SK-N-SH (cell line): ENCODE measurements at regions not wholly inside any gene's neighbourhood (a gene's known extent, or its start where the extent isn't known, plus 50 kb on each side); places are given as distances from the start of the nearest gene placed in this dataset.

Experiments
- CTCF ChIA-PET: fragments of 300-600, 350-600 bp; formaldehyde crosslinking; extraction: SDS; loops from one replicate; lab custom pipeline; 2021; lab: Yijun Ruan, JAX
- POLR2A ChIA-PET: fragments of 350-600 bp; sonication (Branson Sonifier 250); formaldehyde crosslinking; extraction: SDS; loops from one replicate; lab custom pipeline; 2020; ENCODE audit warnings: antibody characterized with exemption, inconsistent platforms; lab: Yijun Ruan, JAX
- DNase-seq: peaks from one replicate; pipeline ENCODE4 v3.0.0; 2012
- H2AFZ ChIP-seq: fragments of 200-600 bp; sonication (generic); 2 replicates; pipeline ENCODE4 v1.8.1; 2016; ENCODE audit warnings: antibody characterized with exemption, mild to moderate bottlenecking, low read depth
- H3F3A ChIP-seq: fragments of 200-600 bp; sonication (generic); replicated peaks from 2 replicates; pipeline ENCODE3; 2016; ENCODE audit warnings: antibody characterized with exemption, mild to moderate bottlenecking; ENCODE audit not compliant: insufficient read depth
- H3K27ac ChIP-seq, 2 experiments: fragments of 200-500 bp in 1 of 2; fragments of 200-600 bp in 1 of 2; sonication (Bioruptor generic) in 1 of 2; sonication (generic), shearing (Covaris generic) in 1 of 2; 2 replicates each; pipeline versions ENCODE4 v1.5.1 to v1.6.1; 2014 to 2016; ENCODE audit warnings: low read depth in 2 of 2, inconsistent platforms in 1 of 2, low read length in 1 of 2, mild to moderate bottlenecking in 1 of 2, mixed read lengths in 1 of 2
- H3K27me3 ChIP-seq: fragments of 200-600 bp; sonication (generic), shearing (Covaris generic); 2 replicates; pipeline ENCODE4 v1.6.1; 2016; ENCODE audit warnings: mixed run types; ENCODE audit not compliant: insufficient read depth
- H3K36me3 ChIP-seq, 2 experiments: fragments of 200-500 bp in 1 of 2; fragments of 200-600 bp in 1 of 2; sonication (Bioruptor generic) in 1 of 2; sonication (generic) in 1 of 2; replicated peaks in 1 of 2; 2 replicates each; pipeline versions ENCODE3 to v1.5.1; 2014 to 2016; ENCODE audit warnings: low read length in 1 of 2, mild to moderate bottlenecking in 1 of 2; ENCODE audit not compliant: insufficient read depth in 2 of 2, control insufficient read depth in 1 of 2
- H3K4me1 ChIP-seq, 2 experiments: fragments of 200-500 bp in 1 of 2; fragments of 200-600 bp in 1 of 2; sonication (Bioruptor generic) in 1 of 2; sonication (generic), shearing (Covaris generic) in 1 of 2; 2 replicates each; pipeline versions ENCODE4 v1.5.1 to v1.6.1; 2014 to 2016; ENCODE audit warnings: low read depth in 1 of 2, low read length in 1 of 2, mixed run types in 1 of 2; ENCODE audit not compliant: insufficient read depth in 2 of 2, control insufficient read depth in 1 of 2
- H3K4me2 ChIP-seq: fragments of 200-600 bp; sonication (generic), shearing (Covaris generic); 2 replicates; pipeline ENCODE4 v1.6.1; 2017; ENCODE audit warnings: mixed run types
- H3K4me3 ChIP-seq, 2 experiments: fragments of 200-500 bp in 1 of 2; fragments of 200-600 bp in 1 of 2; sonication (Bioruptor generic) in 1 of 2; sonication (generic), shearing (Covaris generic) in 1 of 2; 2 replicates each; pipeline versions ENCODE4 v1.5.1 to v1.8.1; 2014 to 2016; ENCODE audit warnings: low read depth in 2 of 2, inconsistent platforms in 1 of 2, low read length in 1 of 2, mild to moderate bottlenecking in 1 of 2, mixed read lengths in 1 of 2, moderate library complexity in 1 of 2
- H3K79me2 ChIP-seq: fragments of 200-600 bp; sonication (generic); 2 replicates; pipeline ENCODE4 v1.8.1; 2017; ENCODE audit warnings: mild to moderate bottlenecking; ENCODE audit not compliant: insufficient read depth
- H3K9ac ChIP-seq: fragments of 200-600 bp; sonication (generic); 2 replicates; pipeline ENCODE4 v1.6.1; 2017; ENCODE audit warnings: mixed run types
- H3K9me2 ChIP-seq: fragments of 200-600 bp; sonication (generic); 2 replicates; pipeline ENCODE4 v1.6.1; 2017; ENCODE audit warnings: mixed run types
- H3K9me3 ChIP-seq: fragments of 200-600 bp; sonication (generic); 2 replicates; pipeline ENCODE4 v1.6.1; 2017; ENCODE audit warnings: mixed run types, mild to moderate bottlenecking, moderate library complexity
- H4K20me1 ChIP-seq: fragments of 200-600 bp; sonication (generic); 2 replicates; pipeline ENCODE4 v1.6.1; 2017; ENCODE audit warnings: mild to moderate bottlenecking, mixed run types; ENCODE audit not compliant: insufficient read depth
- CHD2 ChIP-seq: fragments of 150-350 bp; IDR thresholded peaks from 2 replicates; pipeline ENCODE4 v1.6.1; 2018; ENCODE audit warnings: low read length; ENCODE audit not compliant: partially characterized antibody
- EZH2phosphoT487 ChIP-seq: fragments of 200-600 bp; sonication (generic); IDR thresholded peaks from 2 replicates; pipeline ENCODE4 v1.6.1; 2017; ENCODE audit warnings: low read depth, mixed run types, mild to moderate bottlenecking, antibody characterized with exemption, moderate library complexity, borderline replicate concordance
- FOSL2 ChIP-seq: IDR thresholded peaks from 2 replicates; pipeline ENCODE4 v1.4.0; 2012; ENCODE audit warnings: low read depth, mild to moderate bottlenecking, moderate library complexity, borderline replicate concordance
- FOXJ3 ChIP-seq: sonication (generic); formaldehyde crosslinking; IDR thresholded peaks from 2 replicates; pipeline ENCODE4 v1.5.1; 2020; ENCODE audit warnings: mild to moderate bottlenecking, missing genetic modification reagents
- FOXM1 ChIP-seq: IDR thresholded peaks from 2 replicates; pipeline ENCODE4 v1.4.0; 2012; ENCODE audit warnings: low read depth, mild to moderate bottlenecking
- GABPA ChIP-seq: IDR thresholded peaks from 2 replicates; pipeline ENCODE4 v1.4.0; 2012; ENCODE audit warnings: low read depth, mild to moderate bottlenecking
- GATA2 ChIP-seq: sonication (generic); formaldehyde crosslinking; IDR thresholded peaks from 2 replicates; pipeline ENCODE4 v1.5.0; 2020; ENCODE audit warnings: mild to moderate bottlenecking, missing genetic modification reagents
- MXI1 ChIP-seq: IDR thresholded peaks from 2 replicates; pipeline ENCODE4 v1.6.1; 2012; ENCODE audit warnings: mild to moderate bottlenecking, low read depth, low read length, improper control_type of control experiment
- NFIC ChIP-seq: IDR thresholded peaks from 2 replicates; pipeline ENCODE4 v1.4.0; 2012; ENCODE audit warnings: borderline replicate concordance
- NRF1 ChIP-seq: IDR thresholded peaks from 2 replicates; pipeline ENCODE4 v1.6.1; 2012; ENCODE audit warnings: low read depth, mild to moderate bottlenecking, low read length
- POLR2AphosphoS5 ChIP-seq: IDR thresholded peaks from 2 replicates; pipeline ENCODE4 v1.6.1; 2012; ENCODE audit warnings: low read depth, low read length
- RAD21 ChIP-seq: IDR thresholded peaks from 2 replicates; pipeline ENCODE4 v1.6.1; 2012; ENCODE audit warnings: mild to moderate bottlenecking, low read length
- RCOR1 ChIP-seq: fragments of 150-350 bp; IDR thresholded peaks from 2 replicates; pipeline ENCODE4 v1.6.1; 2017; ENCODE audit warnings: antibody characterized with exemption, low read length
- SIN3A ChIP-seq: IDR thresholded peaks from 2 replicates; pipeline ENCODE4 v1.6.1; 2012; ENCODE audit warnings: low read depth, mild to moderate bottlenecking, low read length, moderate library complexity, borderline replicate concordance
- TAF1 ChIP-seq: IDR thresholded peaks from 2 replicates; pipeline ENCODE4 v1.6.1; 2012; ENCODE audit warnings: low read depth, mild to moderate bottlenecking, low read length, moderate library complexity, borderline replicate concordance
- USF1 ChIP-seq: IDR thresholded peaks from 2 replicates; pipeline ENCODE4 v1.4.0; 2012; ENCODE audit warnings: low read depth, borderline replicate concordance
- YY1 ChIP-seq: IDR thresholded peaks from 2 replicates; pipeline ENCODE4 v1.4.0; 2012; ENCODE audit warnings: low read depth, mild to moderate bottlenecking
- WGBS: methylation state at CpG from one replicate; pipeline ENCODE4 v1.1.6; 2017; ENCODE audit warnings: low lambda C conversion rate; 5-methylcytosine and 5-hydroxymethylcytosine counted together
- TF ChIP-seq, protein P1 (sequence below): IDR thresholded peaks from 2 replicates; pipeline ENCODE4 v1.4.0; 2012; ENCODE audit warnings: low read depth
- TF ChIP-seq, protein P2 (sequence below): IDR thresholded peaks from 2 replicates; pipeline ENCODE4 v1.4.0; 2012; ENCODE audit warnings: low read depth, borderline replicate concordance
- TF ChIP-seq, protein P3 (sequence below): fragments of 150-350 bp; IDR thresholded peaks from 2 replicates; pipeline ENCODE4 v1.6.1; 2016; ENCODE audit warnings: mild to moderate bottlenecking, low read depth, low read length
- TF ChIP-seq, protein P4 (sequence below): IDR thresholded peaks from 2 replicates; pipeline ENCODE4 v1.6.1; 2012; ENCODE audit warnings: mild to moderate bottlenecking, low read depth, low read length, moderate library complexity

GRCh38 chr7:91459539-91459938 is 195.3 kb downstream of the FZD1 start:
- H3K9me2 ChIP-seq = 0 out of 2 replicates have a peak, but pooled peaks cover 6% of the 10 kb centered on the region
- no peak overlapping the region for H3K4me3 ChIP-seq
- WGBS = 31% methylated on average over 2 of the region's 2 CpGs
- ChIA-PET CTCF (no interaction called here), POLR2A (no interaction called here)
- no peak overlapping the region for H3K9ac ChIP-seq
- H3K4me2 ChIP-seq = no peak overlapping the region
- no peaks in the 10 kb centered on the region for H3F3A ChIP-seq
- H4K20me1 ChIP-seq = no peaks in the 10 kb centered on the region
- no peak for DNase-seq
- no peak overlapping the region for H3K27ac ChIP-seq
- no peaks in the 10 kb centered on the region for H3K79me2 ChIP-seq
- H3K27me3 ChIP-seq = no peaks in the 10 kb centered on the region; the same call in 1 of the 2 replicates
- TF ChIP-seq NRF1 = no peak
- TF ChIP-seq POLR2AphosphoS5 = no peak
- TF ChIP-seq RCOR1 = no peak
- TF ChIP-seq FOSL2 = no peak
- TF ChIP-seq GABPA = no peak
- TF ChIP-seq, protein P1, sequence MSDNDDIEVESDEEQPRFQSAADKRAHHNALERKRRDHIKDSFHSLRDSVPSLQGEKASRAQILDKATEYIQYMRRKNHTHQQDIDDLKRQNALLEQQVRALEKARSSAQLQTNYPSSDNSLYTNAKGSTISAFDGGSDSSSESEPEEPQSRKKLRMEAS = no peak
- TF ChIP-seq, protein P2, sequence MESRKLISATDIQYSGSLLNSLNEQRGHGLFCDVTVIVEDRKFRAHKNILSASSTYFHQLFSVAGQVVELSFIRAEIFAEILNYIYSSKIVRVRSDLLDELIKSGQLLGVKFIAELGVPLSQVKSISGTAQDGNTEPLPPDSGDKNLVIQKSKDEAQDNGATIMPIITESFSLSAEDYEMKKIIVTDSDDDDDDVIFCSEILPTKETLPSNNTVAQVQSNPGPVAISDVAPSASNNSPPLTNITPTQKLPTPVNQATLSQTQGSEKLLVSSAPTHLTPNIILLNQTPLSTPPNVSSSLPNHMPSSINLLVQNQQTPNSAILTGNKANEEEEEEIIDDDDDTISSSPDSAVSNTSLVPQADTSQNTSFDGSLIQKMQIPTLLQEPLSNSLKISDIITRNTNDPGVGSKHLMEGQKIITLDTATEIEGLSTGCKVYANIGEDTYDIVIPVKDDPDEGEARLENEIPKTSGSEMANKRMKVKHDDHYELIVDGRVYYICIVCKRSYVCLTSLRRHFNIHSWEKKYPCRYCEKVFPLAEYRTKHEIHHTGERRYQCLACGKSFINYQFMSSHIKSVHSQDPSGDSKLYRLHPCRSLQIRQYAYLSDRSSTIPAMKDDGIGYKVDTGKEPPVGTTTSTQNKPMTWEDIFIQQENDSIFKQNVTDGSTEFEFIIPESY = no peak
- TF ChIP-seq USF1 = no peak
- TF ChIP-seq YY1 = no peak
- TF ChIP-seq RAD21 = no peak
- no peak for TF ChIP-seq SIN3A
- TF ChIP-seq FOXM1 = no peak
- TF ChIP-seq FOXJ3 (CRISPR knock-in tag) = no peak
- H2AFZ ChIP-seq = no peak overlapping the region
- no peaks in the 10 kb centered on the region; the same call in none of the 2 replicates for H3K9me3 ChIP-seq
- H3K36me3 ChIP-seq = no peaks in the 10 kb centered on the region
- H3K4me1 ChIP-seq = no peaks in the 10 kb centered on the region; a peak in 1 of 4 replicates

- 0 out of 2 replicates have a peak, but pooled peaks cover 6% of the 10 kb centered on the region for H3K9me2 ChIP-seq
- 11% methylated on average over 1 of the region's 1 CpG for WGBS
- H3K9ac ChIP-seq = no peak overlapping the region
- TF ChIP-seq GATA2 (CRISPR knock-in tag) (no peak), SIN3A (no peak), TAF1 (no peak), EZH2phosphoT487 (no peak), MXI1 (no peak), FOSL2 (no peak), GABPA (no peak), NFIC (no peak), CHD2 (no peak)
- TF ChIP-seq, protein P3, sequence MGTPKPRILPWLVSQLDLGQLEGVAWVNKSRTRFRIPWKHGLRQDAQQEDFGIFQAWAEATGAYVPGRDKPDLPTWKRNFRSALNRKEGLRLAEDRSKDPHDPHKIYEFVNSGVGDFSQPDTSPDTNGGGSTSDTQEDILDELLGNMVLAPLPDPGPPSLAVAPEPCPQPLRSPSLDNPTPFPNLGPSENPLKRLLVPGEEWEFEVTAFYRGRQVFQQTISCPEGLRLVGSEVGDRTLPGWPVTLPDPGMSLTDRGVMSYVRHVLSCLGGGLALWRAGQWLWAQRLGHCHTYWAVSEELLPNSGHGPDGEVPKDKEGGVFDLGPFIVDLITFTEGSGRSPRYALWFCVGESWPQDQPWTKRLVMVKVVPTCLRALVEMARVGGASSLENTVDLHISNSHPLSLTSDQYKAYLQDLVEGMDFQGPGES = no peak
- TF ChIP-seq, protein P4, sequence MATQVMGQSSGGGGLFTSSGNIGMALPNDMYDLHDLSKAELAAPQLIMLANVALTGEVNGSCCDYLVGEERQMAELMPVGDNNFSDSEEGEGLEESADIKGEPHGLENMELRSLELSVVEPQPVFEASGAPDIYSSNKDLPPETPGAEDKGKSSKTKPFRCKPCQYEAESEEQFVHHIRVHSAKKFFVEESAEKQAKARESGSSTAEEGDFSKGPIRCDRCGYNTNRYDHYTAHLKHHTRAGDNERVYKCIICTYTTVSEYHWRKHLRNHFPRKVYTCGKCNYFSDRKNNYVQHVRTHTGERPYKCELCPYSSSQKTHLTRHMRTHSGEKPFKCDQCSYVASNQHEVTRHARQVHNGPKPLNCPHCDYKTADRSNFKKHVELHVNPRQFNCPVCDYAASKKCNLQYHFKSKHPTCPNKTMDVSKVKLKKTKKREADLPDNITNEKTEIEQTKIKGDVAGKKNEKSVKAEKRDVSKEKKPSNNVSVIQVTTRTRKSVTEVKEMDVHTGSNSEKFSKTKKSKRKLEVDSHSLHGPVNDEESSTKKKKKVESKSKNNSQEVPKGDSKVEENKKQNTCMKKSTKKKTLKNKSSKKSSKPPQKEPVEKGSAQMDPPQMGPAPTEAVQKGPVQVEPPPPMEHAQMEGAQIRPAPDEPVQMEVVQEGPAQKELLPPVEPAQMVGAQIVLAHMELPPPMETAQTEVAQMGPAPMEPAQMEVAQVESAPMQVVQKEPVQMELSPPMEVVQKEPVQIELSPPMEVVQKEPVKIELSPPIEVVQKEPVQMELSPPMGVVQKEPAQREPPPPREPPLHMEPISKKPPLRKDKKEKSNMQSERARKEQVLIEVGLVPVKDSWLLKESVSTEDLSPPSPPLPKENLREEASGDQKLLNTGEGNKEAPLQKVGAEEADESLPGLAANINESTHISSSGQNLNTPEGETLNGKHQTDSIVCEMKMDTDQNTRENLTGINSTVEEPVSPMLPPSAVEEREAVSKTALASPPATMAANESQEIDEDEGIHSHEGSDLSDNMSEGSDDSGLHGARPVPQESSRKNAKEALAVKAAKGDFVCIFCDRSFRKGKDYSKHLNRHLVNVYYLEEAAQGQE = no peak
- TF ChIP-seq, protein P1 = no peak
These were observed 198.1 kb downstream of the FZD1 start for GRCh38 chr7:91462316-91462715.

More at GRCh38 chr7:91462316-91462715, 198.1 kb downstream of the FZD1 start:
- no peaks in the 10 kb centered on the region for H3F3A ChIP-seq
- no peaks in the 10 kb centered on the region; the same call in none of the 2 replicates for H3K9me3 ChIP-seq
- H3K4me3 ChIP-seq = no peak overlapping the region
- no peaks in the 10 kb centered on the region; a peak in 1 of 4 replicates for H3K4me1 ChIP-seq
- H3K36me3 ChIP-seq = no peaks in the 10 kb centered on the region
- no peaks in the 10 kb centered on the region for H4K20me1 ChIP-seq
- DNase-seq = no peak
- H3K4me2 ChIP-seq = no peak overlapping the region
- ChIA-PET CTCF (interaction anchor here (1.5 kb wide), 1 partner anchor 22 kb away, joined by 5 read pairs; no protein-coding TSS in a partner anchor), POLR2A (no interaction called here)
- no peaks in the 10 kb centered on the region for H3K79me2 ChIP-seq
- no peaks in the 10 kb centered on the region; the same call in 1 of the 2 replicates for H3K27me3 ChIP-seq
- no peak overlapping the region for H2AFZ ChIP-seq
- no peak overlapping the region for H3K27ac ChIP-seq
